ENCODE measurements at regions not wholly inside any gene's neighbourhood (a gene's known extent, or its start where the extent isn't known, plus 50 kb on each side); places are given as distances from the start of the nearest gene placed in this dataset.
"Not testable (repeated sequence)": the region's sequence is repeated elsewhere in the genome, so short reads cannot be mapped to it uniquely, and the experiment has no call there.

DNA sequence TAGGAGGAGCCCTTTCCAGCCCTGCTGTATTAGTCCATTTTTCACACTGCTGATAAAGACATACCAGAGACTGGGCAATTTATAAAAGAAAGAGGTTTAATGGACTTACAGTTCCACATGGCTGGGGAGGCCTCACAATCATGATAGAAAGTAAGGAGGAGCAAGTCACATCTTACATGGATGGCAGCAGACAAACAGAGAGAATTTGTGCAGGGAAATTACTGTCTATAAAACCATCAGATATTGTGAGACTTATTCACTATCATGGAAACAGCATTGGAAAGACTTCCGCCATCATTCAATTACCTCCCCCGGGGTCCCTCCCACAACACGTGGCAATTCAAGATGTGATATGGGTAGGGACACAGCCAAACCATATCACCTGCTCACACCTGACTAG lies 744.3 kb upstream of the SLITRK5 start:
- TF ChIP-seq, protein P1, sequence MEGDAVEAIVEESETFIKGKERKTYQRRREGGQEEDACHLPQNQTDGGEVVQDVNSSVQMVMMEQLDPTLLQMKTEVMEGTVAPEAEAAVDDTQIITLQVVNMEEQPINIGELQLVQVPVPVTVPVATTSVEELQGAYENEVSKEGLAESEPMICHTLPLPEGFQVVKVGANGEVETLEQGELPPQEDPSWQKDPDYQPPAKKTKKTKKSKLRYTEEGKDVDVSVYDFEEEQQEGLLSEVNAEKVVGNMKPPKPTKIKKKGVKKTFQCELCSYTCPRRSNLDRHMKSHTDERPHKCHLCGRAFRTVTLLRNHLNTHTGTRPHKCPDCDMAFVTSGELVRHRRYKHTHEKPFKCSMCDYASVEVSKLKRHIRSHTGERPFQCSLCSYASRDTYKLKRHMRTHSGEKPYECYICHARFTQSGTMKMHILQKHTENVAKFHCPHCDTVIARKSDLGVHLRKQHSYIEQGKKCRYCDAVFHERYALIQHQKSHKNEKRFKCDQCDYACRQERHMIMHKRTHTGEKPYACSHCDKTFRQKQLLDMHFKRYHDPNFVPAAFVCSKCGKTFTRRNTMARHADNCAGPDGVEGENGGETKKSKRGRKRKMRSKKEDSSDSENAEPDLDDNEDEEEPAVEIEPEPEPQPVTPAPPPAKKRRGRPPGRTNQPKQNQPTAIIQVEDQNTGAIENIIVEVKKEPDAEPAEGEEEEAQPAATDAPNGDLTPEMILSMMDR (IDR thresholded peaks at IDR 0.05) = not testable (repeated sequence)
- not testable (repeated sequence) for TF ChIP-seq POLR2A, EP300 (IDR thresholded peaks at IDR 0.05)

Measured in ovary (tissue), 3 donors.